ENCODE measurements at regions not wholly inside any gene's neighbourhood (a gene's known extent, or its start where the extent isn't known, plus 50 kb on each side); places are given as distances from the start of the nearest gene placed in this dataset.
"Not testable (repeated sequence)": the region's sequence is repeated elsewhere in the genome, so short reads cannot be mapped to it uniquely, and the experiment has no call there.

DNA sequence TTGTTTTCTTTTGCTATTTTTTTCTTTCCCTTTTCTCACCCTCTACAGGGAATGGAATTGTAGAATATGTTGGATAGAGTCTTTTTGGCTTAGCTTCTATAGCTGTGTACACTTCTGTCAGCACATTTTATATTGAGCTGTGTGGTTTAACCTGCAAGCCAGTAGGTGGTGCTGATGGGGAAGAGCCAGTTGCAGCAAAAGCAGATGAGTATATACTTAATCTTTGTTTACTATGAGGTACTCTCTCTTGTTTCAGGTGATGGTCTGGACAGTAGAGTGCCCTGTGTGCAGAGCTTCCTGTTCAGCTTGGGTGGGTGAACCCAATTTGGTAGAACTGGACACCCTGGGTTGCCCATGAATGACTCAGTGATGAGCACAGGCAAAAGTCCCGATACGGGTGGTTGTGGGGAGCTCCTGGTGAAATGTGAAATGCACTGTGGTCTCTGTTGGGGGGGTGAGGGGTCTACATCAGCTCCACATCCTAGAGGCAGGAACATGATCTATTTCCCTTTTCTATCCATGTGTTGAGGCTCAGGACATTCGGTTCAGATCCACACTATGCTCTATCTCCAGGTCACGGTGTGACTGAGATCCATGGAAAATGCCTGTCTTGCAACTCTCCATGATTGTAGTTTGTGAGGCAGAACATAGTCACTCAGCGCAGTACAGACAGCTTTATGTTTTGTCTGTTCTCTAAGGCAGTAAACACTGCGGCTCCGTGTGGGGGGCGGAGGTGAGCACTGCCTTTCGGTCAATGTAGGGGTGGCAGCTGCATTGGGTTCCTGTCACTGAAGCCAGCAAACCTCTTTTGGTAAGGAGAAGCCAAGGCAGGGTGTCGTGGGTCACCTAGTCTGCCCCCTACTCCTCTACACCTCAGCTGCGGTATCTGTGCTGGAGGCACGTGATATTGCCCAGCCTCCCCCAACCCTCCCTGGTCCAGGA, 353.2 kb downstream of the PRR16 start:
- DNase-seq, result no peak

DNA sequence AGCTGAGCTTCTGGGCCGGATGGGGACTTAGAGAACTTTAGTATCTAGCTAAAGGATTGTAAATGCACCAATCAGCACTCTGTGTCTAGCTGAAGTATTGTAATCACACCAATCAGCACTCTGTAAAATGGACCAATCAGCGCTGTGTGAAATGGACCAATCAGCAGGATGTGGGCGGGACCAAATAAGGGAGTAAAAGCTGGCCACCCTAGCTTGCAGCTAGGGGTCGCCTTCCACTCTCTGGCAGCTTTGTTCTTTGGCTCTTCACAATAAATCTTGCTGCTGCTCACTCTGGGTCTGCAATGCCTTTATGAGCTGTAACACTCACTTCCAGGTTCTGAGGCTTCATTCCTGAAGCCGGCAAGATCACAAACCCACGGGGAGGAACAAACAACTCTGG, 354.0 kb downstream of the PRR16 start:
- no peak for DNase-seq

DNA sequence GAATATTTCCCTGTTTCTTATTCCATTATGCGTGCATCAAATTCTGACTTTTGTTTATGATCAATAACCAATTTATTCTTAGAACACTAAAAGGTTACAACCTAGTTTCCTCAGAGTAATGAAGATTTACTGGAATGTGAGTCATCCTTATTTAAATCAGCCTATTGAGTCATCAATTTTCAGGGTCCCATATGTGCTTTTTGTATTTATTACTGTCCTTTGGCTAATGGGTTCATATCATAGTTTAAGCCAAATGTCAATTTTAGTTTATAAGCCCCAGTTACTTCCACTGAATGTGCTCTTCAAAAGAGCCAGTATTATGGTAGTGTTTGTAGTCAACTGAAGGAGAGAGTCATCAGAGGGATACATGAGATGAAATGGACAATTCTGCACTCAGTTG, 359.2 kb downstream of the PRR16 start:
- DNase-seq, result no peak

DNA sequence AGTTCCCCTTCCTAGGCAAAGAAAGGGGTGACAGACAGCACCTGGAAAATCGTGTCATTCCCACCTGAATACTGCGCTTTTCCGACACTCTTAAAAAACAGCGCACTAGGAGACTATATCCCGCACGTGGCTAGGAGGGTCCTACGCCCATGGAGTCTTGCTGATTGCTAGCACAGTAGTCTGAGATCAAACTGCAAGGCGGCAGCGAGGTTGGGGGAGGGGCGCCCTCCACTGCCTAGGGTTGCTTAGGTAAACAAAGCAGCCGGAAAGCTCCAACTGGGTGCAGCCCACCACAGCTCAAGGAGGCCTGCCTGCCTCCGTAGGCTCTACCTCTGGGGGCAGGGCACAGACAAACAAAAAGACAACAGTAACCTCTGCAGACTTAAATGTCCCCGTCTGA, 367.5 kb downstream of the PRR16 start:
- DNase-seq, result not testable (repeated sequence)

DNA sequence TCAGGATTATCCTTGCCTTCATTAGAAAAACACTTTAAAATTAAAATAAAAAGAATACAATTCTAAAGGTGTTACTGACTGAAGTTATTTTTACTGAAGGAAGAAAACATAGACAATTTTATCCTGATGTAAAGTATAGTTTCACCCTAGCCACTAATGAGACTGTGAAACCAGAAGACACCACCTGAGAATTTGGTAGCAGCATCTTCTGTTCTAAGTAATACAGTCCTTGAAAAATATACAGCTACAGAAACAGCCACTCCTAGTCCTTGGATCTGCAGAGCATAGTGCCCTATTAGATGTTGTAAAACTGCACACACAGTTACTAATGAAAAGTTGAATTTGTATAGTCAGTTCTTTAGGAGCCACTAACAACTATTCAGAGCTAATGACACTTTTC, 377.7 kb downstream of the PRR16 start:
- DNase-seq, result no peak

DNA sequence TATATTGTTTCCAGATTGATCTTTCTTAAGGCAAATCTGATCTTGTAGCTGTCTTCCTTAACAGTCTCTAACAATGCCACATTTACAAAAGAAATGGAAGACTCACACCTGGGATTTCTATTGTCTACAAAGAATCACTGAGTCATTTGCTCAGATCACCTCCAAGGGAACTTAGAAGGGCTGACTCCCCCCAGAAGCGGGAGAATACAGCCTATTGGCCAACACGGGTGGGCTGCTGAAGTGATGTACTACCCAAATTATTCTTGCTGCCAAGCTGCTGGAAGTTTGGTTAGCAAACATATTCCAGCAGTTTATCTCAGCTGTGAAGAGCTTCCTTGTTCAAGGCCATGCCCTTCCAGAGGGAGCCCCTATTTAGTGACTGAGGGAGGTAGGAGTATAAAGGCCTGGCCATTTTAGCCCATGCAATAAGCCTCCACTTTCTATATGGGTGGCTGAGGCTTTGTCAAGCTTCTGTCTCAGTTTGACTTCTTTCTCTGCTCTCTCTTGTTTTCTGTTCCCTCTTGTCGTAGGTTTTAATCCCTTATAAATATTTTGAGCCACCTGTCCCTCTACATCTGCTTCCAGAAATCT, 379.4 kb downstream of the PRR16 start:
- DNase-seq, result no peak

DNA sequence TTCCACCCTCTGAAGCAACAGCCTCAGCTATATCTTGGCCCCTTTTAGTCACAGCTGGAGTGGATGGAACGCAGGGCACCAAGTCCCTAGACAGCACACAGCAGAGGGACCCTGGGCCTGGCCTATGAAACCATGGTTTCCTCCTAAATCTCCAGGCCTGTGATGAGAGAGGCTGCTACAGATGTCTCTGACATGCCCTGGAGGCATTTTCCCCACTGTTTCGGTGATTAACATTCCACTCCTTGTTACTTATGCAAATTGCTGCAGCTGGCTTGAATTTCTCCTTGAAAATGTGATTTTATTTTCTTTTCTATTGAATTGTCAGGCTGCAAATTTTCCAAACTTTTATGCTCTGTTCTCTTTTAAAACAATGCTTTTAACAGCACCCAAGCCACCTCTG, 384.8 kb downstream of the PRR16 start:
- DNase-seq, result no peak

DNA sequence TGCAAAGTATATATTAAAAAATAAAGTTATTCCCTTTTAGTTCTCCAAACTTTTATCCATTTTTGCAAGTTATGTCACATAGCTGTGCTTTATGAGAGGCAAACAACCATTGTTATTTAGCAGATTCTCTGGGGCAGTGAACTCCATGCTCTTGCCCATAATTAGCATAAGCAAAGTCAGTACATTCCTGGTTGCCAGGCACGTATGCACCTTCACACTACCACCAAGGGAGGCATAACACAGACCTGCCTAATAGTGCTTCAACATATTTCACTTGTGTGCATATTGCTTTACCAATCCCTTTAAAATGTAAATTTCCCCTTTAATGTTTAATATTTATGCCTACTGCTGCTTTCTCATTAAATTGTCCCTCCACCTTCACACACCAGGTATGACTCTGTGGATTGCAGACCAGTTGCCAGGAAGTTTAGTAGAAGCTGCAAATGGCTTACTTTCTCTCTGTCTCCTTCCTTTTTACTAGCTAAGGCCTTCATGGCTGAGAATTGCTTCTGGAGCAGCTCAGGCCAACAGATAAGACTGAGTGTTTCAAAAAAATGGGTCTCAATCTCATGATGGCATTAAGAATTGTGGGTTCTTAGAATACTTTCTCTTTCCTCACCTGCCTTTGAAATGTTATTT, 388.2 kb downstream of the PRR16 start:
- DNase-seq, result no peak

DNA sequence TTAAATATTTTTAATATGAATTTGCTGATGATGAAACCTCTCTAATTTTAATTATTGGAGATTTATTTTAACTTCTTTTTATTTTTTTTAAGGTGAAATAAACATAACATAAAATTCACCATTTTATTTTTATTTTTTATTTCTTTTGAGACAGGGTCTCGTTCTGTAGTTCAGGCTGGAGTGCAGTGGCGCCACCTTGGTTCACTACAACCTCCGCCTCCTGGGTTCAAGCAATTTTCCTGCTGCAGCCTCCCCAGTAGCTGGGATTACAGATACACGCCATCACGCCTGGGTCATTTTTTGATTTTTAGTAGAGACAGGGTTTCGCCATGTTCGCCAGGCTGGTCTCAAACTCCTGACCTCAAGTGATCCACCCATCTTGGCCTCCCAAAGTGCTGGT, 402.9 kb downstream of the PRR16 start:
- no peak for DNase-seq

DNA sequence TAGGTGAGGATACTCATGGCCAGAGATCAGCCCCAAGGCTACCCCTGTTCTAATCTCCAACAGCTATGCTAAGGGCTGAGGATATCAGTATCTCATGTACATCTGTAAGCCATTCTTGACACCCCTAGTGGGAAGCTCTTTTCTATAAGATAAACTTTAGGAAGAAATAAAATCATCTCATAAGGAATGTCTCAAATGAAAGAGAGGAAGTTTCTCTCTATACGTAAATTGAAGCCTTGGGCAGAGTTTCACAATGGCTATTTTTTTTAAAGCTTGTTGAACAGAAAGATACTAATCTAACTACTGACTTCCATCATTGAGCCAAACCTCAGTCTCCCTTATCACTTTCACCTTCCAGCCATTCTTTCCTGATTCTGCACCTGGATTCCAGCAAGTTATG, 405.7 kb downstream of the PRR16 start:
- DNase-seq, result no peak

DNA sequence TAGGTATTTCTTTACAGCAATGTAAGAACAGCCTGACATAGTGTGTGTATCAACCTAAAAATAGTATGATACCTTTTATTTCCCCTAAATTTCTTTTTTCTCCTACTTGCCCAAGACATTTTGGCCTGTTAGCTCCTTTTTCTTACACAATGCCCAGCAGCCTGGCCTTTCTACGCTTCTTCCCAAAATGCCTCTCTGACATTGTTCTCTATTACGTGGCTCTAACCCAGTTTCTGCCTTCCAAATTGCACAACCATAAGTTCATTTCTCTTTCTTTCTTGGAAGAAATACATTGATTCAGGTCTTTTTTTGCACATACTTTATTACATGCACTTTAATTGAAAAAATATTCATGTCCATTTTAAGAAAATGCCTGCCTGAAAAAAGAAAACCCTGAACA, 408.2 kb downstream of the PRR16 start:
- no peak for DNase-seq

DNA sequence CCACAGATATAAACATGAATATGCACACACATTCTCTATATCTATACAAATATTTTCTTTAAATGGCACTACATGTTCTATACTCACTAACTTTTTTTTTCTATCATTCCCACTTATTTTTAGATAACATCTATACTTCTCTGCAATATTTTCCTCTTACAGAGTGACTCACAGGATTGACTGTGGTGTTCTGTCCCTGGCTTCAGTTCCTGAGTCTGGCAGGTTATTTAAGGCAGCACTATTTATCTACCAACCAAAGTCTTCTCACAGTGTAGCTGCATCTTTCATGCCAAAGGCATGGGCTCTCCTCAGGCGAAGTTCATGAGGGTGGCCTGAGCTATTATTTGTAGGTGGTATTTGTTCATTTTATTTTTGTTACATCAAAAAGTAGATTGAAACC, 409.0 kb downstream of the PRR16 start:
- no peak for DNase-seq

DNA sequence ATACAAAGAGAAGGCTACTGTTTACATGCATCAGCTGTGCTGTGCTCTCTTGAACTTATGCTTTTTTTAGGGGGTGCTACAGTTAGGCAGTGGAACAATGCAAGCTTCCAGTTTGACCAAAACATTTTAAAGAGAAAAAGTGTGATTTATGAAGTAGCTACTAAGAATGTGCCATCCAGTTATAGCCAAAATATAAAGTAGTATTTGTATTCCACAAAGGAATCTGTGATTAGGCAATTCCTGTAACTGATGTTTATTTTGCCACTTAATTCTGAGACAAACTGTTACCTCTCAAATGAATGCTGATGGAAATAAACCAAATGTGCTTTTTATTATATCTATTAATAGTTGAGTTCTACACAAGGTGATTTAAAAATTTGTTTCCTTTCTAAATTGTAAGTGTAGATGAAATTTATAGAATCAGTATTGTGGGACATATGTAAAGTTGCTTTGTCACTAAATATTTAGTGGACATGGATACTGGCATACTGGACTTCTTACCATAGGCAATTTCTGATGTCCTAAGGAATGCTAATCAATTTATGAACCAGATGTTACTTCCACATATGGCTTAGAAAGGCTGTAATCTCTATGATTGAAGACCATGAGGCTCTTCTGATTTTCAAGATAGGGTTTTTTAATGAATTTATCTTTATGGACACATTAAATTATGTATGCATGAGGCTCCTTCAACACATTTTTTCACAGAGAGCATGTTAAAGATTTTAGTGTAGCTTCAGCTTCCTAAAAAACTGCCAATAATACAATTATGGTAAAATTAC, 410.2 kb downstream of the PRR16 start:
- DNase-seq, result no peak

DNA sequence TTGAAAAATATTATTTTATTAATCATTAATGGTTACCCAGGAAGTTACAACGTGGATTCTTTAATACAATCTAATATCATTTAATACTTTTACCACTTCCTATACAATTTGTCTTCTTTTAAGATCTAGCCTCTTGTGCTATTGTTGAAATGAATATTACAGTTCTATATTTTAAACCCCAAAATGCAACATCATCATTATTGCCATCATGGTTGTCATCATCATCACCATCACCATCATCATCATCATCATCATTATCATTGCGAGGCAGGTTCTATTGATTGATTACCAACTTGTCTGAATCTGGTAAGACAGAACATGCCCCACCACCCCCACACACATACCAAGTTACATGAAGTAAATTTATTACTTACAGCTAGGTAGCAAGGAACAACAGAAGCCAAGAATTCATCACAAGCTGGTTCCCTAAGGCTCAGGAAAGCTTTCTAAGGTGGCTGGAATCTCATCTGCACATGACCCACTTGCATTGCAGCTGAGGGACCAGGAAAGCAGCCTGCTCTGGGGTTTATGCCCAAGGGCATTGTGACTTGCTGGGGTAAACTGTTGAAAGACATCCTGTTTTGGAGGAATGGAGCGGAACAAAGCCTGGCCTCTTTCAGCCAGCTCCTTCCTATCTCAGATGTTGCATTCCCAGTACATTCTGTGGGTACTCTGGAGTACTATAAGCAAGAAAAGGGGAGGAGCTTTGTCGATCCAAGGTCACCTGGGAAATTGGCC, 418.1 kb downstream of the PRR16 start:
- no peak for DNase-seq

DNA sequence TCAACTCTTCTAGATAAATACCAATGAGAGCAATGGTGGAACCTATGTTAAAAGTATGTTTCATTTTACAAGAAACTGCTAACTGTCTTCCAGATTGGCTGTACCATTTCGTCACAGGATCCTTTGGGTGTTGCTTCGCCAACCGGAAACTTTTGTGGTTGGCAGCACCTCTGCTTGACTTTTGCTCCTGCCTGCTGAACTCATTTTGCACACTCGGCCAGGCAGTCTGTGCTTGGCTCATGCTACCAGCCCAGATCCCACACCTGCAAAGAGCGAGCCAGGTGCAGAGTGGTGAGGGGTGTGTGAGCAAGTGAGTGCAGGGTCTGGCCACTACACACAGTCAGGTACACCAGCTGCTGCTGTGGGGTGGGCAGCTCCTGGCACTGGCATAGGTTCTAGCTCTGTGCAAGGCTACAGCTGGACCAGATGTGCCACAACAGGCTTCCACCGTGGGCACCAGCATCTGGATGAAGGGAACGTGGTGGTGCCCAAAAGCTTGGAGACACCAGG, 422.3 kb downstream of the PRR16 start:
- no peak for DNase-seq

DNA sequence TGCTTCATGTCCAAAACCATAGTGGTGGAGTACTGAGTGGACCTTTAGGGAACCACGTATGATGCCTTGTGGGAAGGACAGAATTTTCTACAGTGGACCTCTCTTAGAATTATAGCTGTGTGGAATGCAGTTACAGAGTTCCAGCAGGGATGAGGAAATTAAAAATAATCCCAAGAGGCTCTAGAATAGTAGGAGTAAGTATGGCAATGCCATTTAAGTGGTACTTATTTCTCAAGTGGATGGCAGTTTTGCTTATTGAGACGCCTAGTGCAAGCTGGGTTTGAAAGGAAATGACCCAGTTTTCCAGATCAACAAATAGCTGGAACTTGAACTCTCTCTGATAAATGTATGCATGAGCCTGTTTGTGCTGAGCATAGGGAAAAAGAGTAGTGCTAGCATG, 431.6 kb downstream of the PRR16 start:
- DNase-seq, result no peak

DNA sequence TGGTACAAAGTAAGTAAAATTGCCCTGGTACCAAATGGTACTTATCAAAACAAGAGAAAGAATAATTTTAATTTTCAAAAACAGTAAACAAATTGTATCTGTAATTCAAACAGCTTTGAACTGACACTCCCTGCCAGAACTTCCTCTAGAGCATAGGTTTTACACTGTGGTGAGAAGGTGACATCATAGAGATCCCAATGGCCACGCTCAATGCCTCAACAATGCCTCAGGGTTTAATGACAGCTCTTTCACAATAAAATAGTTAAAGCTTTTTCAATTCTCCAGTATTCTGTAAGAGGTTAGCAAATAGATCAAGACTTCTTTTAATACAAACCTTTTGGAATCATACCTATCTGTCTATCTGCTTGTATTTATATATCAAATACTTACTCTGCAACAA, 437.1 kb downstream of the PRR16 start:
- no peak for DNase-seq

DNA sequence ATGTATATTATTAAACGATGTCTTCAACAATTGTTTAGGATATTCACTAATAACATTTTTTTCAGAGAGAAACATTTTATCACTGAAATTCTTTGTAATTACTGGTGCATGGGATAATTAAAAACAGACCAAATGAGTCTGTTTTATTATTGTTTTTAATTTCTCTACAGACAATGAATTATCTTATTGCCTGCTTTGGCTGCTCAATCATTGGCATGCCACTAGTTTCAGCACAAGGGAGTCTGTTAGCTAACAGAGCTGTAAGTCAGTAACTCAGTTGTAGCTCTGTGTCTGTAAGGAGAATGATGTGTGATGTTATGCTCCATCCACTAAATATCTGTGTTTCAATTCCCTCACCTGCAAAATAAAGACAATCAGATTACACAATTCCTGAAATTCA, 443.9 kb downstream of the PRR16 start:
- no peak for DNase-seq

DNA sequence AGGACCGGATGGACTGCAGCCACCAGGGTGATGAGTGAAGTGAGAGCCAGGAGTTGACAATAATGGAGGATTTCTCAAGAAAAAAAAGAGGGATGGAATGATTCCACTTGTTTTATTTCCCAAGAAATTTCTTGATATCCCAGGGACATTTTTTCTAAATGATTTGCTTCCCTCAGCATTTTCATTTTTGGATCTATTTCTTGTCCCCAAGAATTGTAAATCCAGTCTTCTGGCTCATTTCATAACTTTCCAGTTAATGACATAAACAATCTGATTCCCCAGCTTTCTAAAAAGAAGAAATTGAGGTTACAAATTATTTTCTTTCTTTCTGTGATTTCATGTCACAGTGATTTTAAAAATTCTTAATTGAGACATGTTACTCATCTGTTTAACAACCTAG, 446.5 kb downstream of the PRR16 start:
- no peak for DNase-seq

DNA sequence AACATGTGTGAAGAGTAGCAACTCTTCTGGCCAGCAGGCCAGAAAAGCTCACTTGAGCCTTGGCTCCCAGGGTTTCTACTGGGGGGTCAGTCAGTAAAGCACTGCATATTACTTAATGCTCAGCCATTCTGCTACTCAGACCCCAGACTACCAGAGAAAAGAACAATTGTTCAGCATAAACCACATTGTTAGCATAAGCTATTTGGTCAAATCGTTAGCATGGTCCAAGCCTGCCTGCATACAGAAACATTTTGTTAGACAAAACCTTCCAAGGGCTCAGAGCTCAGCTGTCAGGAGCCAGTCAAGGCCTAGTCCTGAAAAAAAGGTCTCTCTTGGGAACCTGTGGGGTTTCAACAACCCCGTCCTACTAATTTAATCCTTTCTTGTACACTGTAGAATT, 449.3 kb downstream of the PRR16 start:
- no peak for DNase-seq

DNA sequence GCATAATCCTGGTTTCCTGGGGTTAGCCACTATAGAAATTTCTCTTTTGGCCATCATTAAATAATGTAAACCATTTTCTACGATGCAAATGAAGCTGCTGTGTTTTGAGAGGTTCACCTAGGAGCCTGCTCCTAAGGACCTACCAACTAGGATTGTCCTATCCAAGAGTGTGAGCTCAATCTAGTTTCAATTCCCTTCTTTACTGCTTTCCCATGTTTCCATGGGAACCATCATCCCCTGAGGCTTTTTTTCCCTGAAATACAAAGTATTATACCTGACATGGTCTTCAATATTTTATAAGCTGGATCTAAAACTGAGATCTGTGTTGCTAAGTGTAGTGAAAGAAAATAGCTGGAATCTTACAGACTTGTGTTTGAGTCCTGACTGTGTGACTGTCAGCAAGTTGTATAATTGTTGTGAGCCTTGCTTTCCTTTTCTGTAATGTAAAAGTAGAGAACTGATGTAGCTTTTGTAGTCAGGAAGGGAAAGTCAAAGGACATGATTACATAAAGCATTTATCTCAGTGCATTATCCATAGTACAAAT, 453.2 kb downstream of the PRR16 start:
- no peak for DNase-seq

DNA sequence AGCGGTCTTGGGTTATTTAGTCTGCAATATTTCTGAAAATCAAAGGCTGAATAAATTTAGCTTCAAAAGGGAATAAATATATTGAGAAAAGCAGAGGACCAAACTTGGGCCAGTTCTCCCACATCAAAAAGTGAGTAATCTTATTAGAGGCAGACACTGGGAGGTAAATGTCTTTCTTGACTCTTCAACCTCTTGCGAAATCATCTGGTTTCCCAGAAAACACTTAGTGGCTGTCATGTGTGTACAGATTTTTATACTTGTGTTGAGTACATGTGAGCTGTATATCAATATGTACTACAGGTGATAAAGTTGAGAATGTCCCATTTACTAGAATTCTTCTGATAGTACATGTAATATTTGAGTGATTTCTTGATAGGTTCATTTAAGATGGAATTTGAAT, 454.9 kb downstream of the PRR16 start:
- no peak for DNase-seq
